PC-3 (cell line): ENCODE measurements at regions not wholly inside any gene's neighbourhood (a gene's known extent, or its start where the extent isn't known, plus 50 kb on each side); places are given as distances from the start of the nearest gene placed in this dataset.
"Not testable (repeated sequence)": the region's sequence is repeated elsewhere in the genome, so short reads cannot be mapped to it uniquely, and the experiment has no call there.

Experiments
- ATAC-seq: fragments of 200-7000 bp; cut with Tn5 transposase; 2 replicates; pipeline ENCODE4 v1.9.1; 2020; ENCODE audit warnings: mild to moderate bottlenecking, moderate library complexity
- BruUV-seq: library from RNA; stranded (reverse); fragments of 400-500 nt; replicated peaks from 2 replicates; lab custom pipeline; 2021; lab: Mats Ljungman, UMichigan
- CTCF ChIA-PET: fragments of 300-600 bp; sonication (Branson Sonifier 250); formaldehyde crosslinking; loops from one replicate; lab custom pipeline; 2022; ENCODE audit warnings: antibody characterized with exemption; lab: Charles Lee
- POLR2A ChIA-PET: fragments of 300-600 bp; sonication (Branson Sonifier 250); formaldehyde crosslinking; loops from one replicate; lab custom pipeline; 2022; ENCODE audit warnings: antibody characterized with exemption; ENCODE audit not compliant: unreplicated experiment; lab: Charles Lee
- DNase-seq: peaks from one replicate; pipeline ENCODE4 v3.0.0-alpha.2; 2015
- H2AFZ ChIP-seq: fragments of 300-600 bp; sonication (generic); 2 replicates; pipeline ENCODE4 v1.6.0; 2016; ENCODE audit warnings: antibody characterized with exemption, low read length
- H3F3A ChIP-seq: fragments of 300-600 bp; sonication (generic); one replicate; pipeline ENCODE4 v1.6.0; 2017; ENCODE audit warnings: antibody characterized with exemption, low read length, control low read depth, mild to moderate bottlenecking; ENCODE audit not compliant: unreplicated experiment
- H3K27ac ChIP-seq: fragments of 300-600 bp; sonication (generic); 2 replicates; pipeline ENCODE4 v1.5.1; 2016; ENCODE audit warnings: mild to moderate bottlenecking, low read length
- H3K27me3 ChIP-seq: fragments of 300-600 bp; sonication (generic); 2 replicates; pipeline ENCODE4 v1.6.1; 2016; ENCODE audit warnings: low read length, mixed read lengths
- H3K36me3 ChIP-seq: fragments of 300-600 bp; sonication (generic); 2 replicates; pipeline ENCODE4 v1.6.1; 2016; ENCODE audit warnings: low read depth, mixed run types, low read length, mixed read lengths
- H3K4me1 ChIP-seq: fragments of 300-600 bp; sonication (generic); 2 replicates; pipeline ENCODE4 v1.5.1; 2016; ENCODE audit warnings: low read length; ENCODE audit not compliant: insufficient read depth
- H3K4me2 ChIP-seq: fragments of 300-600 bp; sonication (generic); 2 replicates; pipeline ENCODE4 v1.6.0; 2016; ENCODE audit warnings: low read length
- H3K4me3 ChIP-seq: fragments of 300-600 bp; sonication (generic); 2 replicates; pipeline ENCODE4 v1.5.1; 2016; ENCODE audit warnings: mild to moderate bottlenecking, low read length, mixed read lengths
- H3K79me2 ChIP-seq: fragments of 300-600 bp; sonication (generic); 2 replicates; pipeline ENCODE4 v1.6.1; 2017; ENCODE audit warnings: low read length, mixed read lengths
- H3K9ac ChIP-seq: fragments of 300-600 bp; sonication (generic); 2 replicates; pipeline ENCODE4 v1.6.0; 2016; ENCODE audit warnings: mild to moderate bottlenecking, low read length
- H3K9me2 ChIP-seq: fragments of 300-600 bp; sonication (generic); replicated peaks from 2 replicates; pipeline ENCODE4 v1.6.1; 2016; ENCODE audit warnings: mixed run types, low read length, mixed read lengths
- H3K9me3 ChIP-seq: fragments of 300-600 bp; sonication (generic); 2 replicates; pipeline ENCODE4 v1.6.1; 2016; ENCODE audit warnings: low read length, mixed read lengths
- H4K20me1 ChIP-seq: fragments of 300-600 bp; sonication (generic); 2 replicates; pipeline ENCODE4 v1.6.1; 2016; ENCODE audit warnings: low read length, mixed read lengths
- CTCF ChIP-seq: fragments of 300-600 bp; sonication (generic); conservative IDR thresholded peaks from 2 replicates; pipeline ENCODE4 v1.5.1; 2017; ENCODE audit warnings: antibody characterized with exemption, low read depth, mild to moderate bottlenecking, low read length
- EZH2 ChIP-seq: fragments of 300-600 bp; sonication (generic); IDR thresholded peaks from one replicate; pipeline ENCODE4 v1.6.1; 2017; ENCODE audit warnings: antibody characterized with exemption, mild to moderate bottlenecking, low read length; ENCODE audit not compliant: unreplicated experiment
- EZH2phosphoT487 ChIP-seq: fragments of 300-600 bp; sonication (generic); IDR thresholded peaks from 2 replicates; pipeline ENCODE4 v1.6.1; 2018; ENCODE audit warnings: mild to moderate bottlenecking, antibody characterized with exemption, low read length, borderline replicate concordance
- intact Hi-C: fragments of 100-400 bp; cut with micrococcal nuclease; formaldehyde crosslinking; loops from 2 replicates; pipeline ENCODE4 v1.9.0; 2023

GRCh38 chr5:34460496-34460895, 195.6 kb upstream of the RAI14 start:
- intact Hi-C loops: no loop called here
- ChIA-PET CTCF (no interaction called here), POLR2A (no interaction called here)
- no peaks in the 10 kb centered on the region for H3F3A ChIP-seq
- no peaks in the 10 kb centered on the region for H3K9me3 ChIP-seq
- no peak overlapping the region for H3K9ac ChIP-seq
- no peaks in the 10 kb centered on the region for H3K9me2 ChIP-seq
- BruUV-seq: no TSS peak
- H2AFZ ChIP-seq: no peak overlapping the region
- no peak overlapping the region for H3K27ac ChIP-seq
- H3K79me2 ChIP-seq: no peaks in the 10 kb centered on the region
- ATAC-seq: no peak
- no peaks in the 10 kb centered on the region for H4K20me1 ChIP-seq
- H3K27me3 ChIP-seq: no peaks in the 10 kb centered on the region
- TF ChIP-seq EZH2: no peak
- TF ChIP-seq EZH2phosphoT487: no peak
- TF ChIP-seq CTCF: no peak
- H3K4me3 ChIP-seq: no peak overlapping the region
- no peaks in the 10 kb centered on the region for H3K36me3 ChIP-seq
- no peak overlapping the region for H3K4me2 ChIP-seq
- H3K4me1 ChIP-seq: peaks cover under 1% of the 10 kb centered on the region; the same call in 1 of the 2 replicates
- no peak for DNase-seq

GRCh38 chr5:34464829-34465228, 191.3 kb upstream of the RAI14 start:
- ATAC-seq: no peak
- H3K79me2 ChIP-seq: no peaks in the 10 kb centered on the region
- H3K9ac ChIP-seq: no peak overlapping the region
- no peak for DNase-seq
- no peaks in the 10 kb centered on the region for H3F3A ChIP-seq
- POLR2A ChIA-PET: no interaction called here
- peaks cover 15% of the 10 kb centered on the region for H3K4me1 ChIP-seq
- no TSS peak for BruUV-seq
- no peaks in the 10 kb centered on the region for H3K9me2 ChIP-seq
- no peaks in the 10 kb centered on the region for H3K9me3 ChIP-seq
- TF ChIP-seq EZH2phosphoT487: no peak
- no peak for TF ChIP-seq CTCF
- no peak for TF ChIP-seq EZH2
- CTCF ChIA-PET: no interaction called here
- no peaks in the 10 kb centered on the region for H3K36me3 ChIP-seq
- H3K4me3 ChIP-seq: no peak overlapping the region
- no peak overlapping the region for H3K27ac ChIP-seq
- H3K27me3 ChIP-seq: no peaks in the 10 kb centered on the region
- intact Hi-C loops: loop anchor here (2.0 kb wide), 1 partner anchor 468 kb away; no protein-coding TSS in a partner anchor
- no peaks in the 10 kb centered on the region for H4K20me1 ChIP-seq
- H2AFZ ChIP-seq: 0 out of 2 replicates have a peak overlapping the region, but pooled peaks have one; percentile 3
- H3K4me2 ChIP-seq: peak overlapping the region; percentile 45

DNA sequence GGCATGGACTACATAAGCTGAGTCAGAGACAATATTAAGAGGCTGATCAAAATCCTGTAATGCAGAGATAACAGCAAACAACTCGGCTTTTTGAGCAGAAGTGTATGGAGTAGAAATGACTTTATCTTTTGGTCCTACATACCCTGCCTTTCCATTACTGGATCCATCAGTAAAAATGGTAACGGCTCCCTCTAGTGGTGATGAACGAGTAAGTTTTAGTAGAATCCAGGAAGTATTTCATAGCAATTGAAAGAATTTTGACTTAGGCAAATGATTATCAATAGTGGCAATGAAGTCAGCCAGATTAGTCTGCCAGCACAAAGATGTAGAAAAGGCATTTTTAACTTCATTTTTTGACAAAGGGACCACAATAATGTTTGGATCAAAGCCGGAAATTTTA, 190.8 kb upstream of the RAI14 start:
- H3K79me2 ChIP-seq, H3K27me3 ChIP-seq, ATAC-seq, CTCF ChIA-PET, H3K27ac ChIP-seq, H3K36me3 ChIP-seq, H3K9me3 ChIP-seq, BruUV-seq, POLR2A ChIA-PET, H4K20me1 ChIP-seq, H3F3A ChIP-seq, H3K9me2 ChIP-seq: not testable (repeated sequence)
- DNase-seq: peak; percentile 75
- peaks cover 18% of the 10 kb centered on the region for H3K4me1 ChIP-seq
- H3K4me2 ChIP-seq: peak overlapping the region; percentile 77
- peak overlapping the region; percentile 78 for H2AFZ ChIP-seq
- peak overlapping the region; percentile 14 for H3K9ac ChIP-seq
- TF ChIP-seq CTCF: peak; percentile 40; the same call in 1 of the 2 replicates
- H3K4me3 ChIP-seq: peak overlapping the region; percentile 69
- intact Hi-C loops: loop anchor here (2.0 kb wide), 1 partner anchor 468 kb away; no protein-coding TSS in a partner anchor

GRCh38 chr5:34466519-34467388, 189.4 kb upstream of the RAI14 start:
- H2AFZ ChIP-seq: peak overlapping the region; percentile 78
- CTCF ChIA-PET, H3K36me3 ChIP-seq, H3K27me3 ChIP-seq, H3K9me2 ChIP-seq, H3K9me3 ChIP-seq, H3K27ac ChIP-seq, H3K79me2 ChIP-seq, intact Hi-C loops, H4K20me1 ChIP-seq, BruUV-seq, H3F3A ChIP-seq, POLR2A ChIA-PET: not testable (repeated sequence)
- H3K9ac ChIP-seq: 0 out of 2 replicates have a peak overlapping the region, but pooled peaks have one; percentile 14
- peak overlapping the region; percentile 77 for H3K4me2 ChIP-seq
- DNase-seq (peak; percentile 67), ATAC-seq (peak; percentile 59)
- peak overlapping the region; percentile 69; the same call in 1 of the 2 replicates for H3K4me3 ChIP-seq
- peaks cover 18% of the 10 kb centered on the region for H3K4me1 ChIP-seq
